HG02970 (cell line): ENCODE measurements at regions not wholly inside any gene's neighbourhood (a gene's known extent, or its start where the extent isn't known, plus 50 kb on each side); places are given as distances from the start of the nearest gene placed in this dataset.
"Not testable (repeated sequence)": the region's sequence is repeated elsewhere in the genome, so short reads cannot be mapped to it uniquely, and the experiment has no call there.

Experiments
- ATAC-seq: cut with Tn5 transposase; IDR thresholded peaks from one replicate; pipeline ENCODE4 v1.9.1; 2021; ENCODE audit warnings: mild to moderate bottlenecking, moderate library complexity, moderate number of reproducible peaks; ENCODE audit not compliant: unreplicated experiment, low FRiP score

DNA sequence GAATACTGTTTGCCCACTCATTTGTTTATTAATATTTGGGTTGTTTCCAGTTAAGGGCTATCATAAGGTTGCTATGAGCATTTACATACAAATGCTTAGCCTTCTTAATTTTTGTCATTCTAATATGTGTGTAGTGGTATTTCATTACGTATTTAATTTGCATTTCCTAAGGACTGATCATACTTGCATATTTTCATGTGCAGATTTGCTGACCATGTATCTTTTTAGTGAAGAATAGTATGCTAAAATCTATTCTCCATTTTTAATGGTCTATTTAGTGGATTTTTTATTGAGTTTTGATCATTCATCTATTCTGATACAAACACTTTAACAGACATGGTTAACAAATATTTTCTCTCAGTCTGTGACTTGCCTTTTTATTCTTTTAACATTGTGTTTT is 949.5 kb downstream of the RAB28 start:
- no peak for ATAC-seq

GRCh38 chr4:12519426-12519825 is 964.7 kb downstream of the RAB28 start:
- no peak for ATAC-seq

- no peak for ATAC-seq
Measured at GRCh38 chr4:12507868-12508481, 976.2 kb downstream of the RAB28 start.

GRCh38 chr4:12500409-12500808 is 983.7 kb downstream of the RAB28 start:
- ATAC-seq = no peak

GRCh38 chr4:12499693-12500092 is 984.4 kb downstream of the RAB28 start:
- ATAC-seq = no peak

- no peak for ATAC-seq
Measured at GRCh38 chr4:12495211-12495610, 988.9 kb downstream of the RAB28 start.

DNA sequence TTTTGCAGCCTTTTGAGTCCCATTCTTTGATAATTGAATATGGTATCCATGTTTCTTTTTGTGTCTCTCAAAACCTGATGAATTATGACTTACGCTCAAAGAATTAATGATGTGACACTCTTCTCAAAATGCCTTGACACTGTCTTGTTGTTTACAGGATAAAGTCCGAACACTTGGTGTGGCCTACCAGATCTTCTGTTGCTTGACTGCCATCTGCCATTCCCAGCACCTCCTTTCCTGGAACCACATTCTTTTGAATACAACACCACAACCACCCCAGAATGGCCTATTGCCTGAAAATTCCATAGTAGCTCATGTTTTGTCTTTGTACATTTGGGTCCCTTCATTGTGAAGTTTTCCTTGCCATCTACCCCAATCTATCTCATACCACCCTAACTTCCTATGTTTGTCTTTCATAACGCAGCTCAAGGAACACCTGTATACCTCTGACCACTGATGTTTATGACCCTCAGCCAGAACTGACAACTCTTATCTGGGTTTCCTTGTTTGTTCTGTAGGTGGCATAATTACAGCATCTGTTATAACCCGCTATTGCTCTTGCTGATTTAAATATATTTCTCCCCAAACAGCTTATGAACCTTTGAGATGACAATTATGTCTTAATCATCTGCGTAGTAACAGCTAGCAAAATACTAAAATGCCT is 991.3 kb downstream of the RAB28 start:
- no peak for ATAC-seq

GRCh38 chr4:12488672-12489071 is 995.5 kb downstream of the RAB28 start:
- no peak for ATAC-seq

GRCh38 chr4:12487000-12487399 is 997.1 kb downstream of the RAB28 start:
- ATAC-seq = no peak

DNA sequence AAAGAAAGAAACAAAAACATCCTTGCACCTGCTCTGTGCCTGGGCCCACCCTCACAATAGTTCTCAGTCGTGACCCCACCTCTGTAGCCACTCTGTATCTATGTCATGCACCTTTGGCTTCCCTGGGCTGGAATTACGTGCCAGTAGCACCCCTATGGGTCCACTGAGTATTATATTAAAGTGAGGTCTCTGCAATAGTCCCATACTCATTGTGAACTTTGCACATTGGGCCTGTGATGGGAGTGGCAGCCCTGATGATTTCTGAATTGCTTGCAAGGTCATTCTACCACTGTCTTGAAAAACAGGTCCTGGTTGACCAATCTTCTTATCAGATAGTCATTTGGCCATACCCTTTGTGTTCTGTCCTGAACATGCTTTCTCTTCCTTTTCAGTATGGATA is 1012.1 kb downstream of the RAB28 start:
- ATAC-seq = no peak

DNA sequence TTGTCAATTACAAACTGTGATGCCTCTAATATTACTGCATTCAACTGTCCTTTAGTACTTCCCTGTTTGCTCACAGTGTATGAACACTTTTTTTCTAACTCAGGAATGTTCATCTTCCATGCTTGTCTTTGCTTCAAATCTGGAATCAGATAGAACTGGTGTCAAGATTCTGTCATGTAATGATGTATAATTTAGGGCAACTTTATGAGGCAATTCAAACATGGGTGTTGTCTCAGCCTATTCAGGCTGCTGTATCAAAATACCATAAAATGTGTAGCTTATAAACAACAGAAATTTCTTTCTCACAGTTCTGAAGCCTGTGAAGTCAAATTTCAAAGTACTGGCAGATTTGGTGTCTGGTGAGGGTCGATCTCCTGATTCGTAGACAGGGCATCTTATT is 1012.9 kb downstream of the RAB28 start:
- no peak for ATAC-seq

DNA sequence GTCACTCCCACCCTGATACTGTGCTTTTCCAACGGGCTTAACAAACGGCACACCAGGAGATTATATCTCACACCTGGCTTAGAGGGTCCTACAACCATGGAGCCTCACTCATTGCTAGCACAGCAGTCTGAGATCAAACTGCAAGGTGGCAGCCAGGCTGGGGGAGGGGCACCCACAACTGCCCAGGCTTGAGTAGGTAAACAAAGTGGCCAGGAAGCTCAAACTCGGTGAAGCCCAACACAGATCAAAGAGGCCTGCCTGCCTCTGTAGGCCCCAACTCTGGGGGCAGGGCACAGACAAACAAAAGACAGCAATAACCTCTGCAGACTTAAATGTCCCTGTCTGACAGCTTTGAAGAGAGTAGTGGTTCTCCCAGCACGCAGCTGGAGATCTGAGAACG is 1022.6 kb downstream of the RAB28 start:
- not testable (repeated sequence) for ATAC-seq

GRCh38 chr4:12459126-12459525 is 1025.0 kb downstream of the RAB28 start:
- no peak for ATAC-seq

DNA sequence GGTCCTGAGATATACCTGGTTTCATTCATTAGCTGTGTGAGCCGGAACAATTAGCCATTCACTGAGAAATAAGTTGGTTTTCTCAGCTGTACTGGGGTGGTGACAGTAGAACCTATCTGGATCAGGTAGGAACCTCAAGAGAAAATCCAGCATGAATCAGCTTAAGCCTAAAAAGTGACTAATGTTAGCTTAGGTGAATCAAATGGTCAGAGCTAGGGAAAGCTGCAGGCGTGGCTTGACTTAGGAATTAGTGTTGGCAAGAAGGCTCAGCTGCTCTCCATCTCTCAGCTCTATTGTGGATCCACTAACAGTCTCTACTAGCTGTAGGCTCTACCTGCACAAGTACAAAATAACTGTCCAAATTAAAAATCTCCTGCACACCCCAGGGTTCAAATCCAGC is 1025.5 kb downstream of the RAB28 start:
- ATAC-seq = no peak

DNA sequence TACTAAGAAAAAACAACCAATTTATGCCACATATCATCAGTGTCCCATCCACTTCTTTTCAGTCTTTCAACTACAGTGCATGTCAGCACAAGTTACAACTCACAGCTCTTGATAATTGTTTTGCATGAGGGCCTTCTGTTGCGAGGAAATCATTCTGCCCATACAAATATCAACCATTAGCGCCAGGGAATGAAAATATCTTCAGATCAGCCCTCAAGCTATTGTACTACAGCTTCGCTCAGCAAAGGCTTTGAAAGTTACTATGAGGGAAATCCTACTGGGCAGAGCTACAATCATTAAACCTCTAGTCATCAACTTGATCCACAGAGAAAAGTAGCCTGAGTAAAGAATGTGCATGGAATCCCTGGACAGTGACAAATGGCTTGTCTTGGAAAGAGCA is 1023.6 kb upstream of the HS3ST1 start:
- ATAC-seq = no peak

GRCh38 chr4:12447451-12447850 is 1018.8 kb upstream of the HS3ST1 start:
- ATAC-seq = no peak

- ATAC-seq = no peak
Measured at GRCh38 chr4:12446657-12447185, 1018.0 kb upstream of the HS3ST1 start.

DNA sequence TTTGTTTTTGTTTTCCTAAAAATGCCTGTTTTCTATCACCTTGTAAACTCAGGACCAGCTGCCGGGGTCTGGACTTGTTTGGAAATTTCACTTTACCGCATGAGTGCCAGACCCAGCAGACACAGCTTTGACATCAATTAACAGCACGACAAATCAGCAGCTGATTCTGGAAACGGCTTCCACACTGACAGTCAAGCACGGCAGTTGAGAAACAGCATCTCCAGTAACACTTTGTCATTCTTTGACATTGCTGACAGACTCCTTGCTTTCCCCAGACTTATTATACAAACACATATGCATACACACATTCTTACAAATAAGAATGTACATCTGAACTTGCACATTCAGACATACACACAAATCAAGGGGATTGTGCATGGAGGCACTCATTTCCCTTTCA is 1017.6 kb upstream of the HS3ST1 start:
- ATAC-seq = no peak

DNA sequence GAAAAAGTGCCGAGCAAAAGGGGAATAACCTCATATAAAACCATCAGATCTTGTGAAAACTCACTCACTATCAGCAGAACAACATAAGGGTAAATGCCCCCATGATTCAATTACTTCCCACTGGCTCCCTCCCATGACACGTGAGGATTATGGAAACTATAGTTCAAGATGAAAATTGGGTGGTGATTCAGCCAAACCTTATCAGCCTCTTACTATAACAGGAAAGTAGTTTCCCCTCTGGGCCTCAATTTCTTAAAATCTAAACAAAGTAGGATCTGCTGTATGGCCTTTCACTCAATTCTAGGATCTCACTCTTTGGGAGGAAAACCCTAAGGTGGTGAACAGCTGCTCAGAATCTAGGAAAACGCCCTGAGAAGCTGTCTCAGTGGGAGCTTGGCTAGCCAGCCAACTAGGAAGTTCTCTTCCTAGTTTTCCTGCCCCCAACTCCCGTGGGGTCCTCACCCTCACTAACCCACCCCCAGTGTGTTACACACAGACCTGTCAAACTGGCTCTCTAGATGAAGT is 1017.1 kb upstream of the HS3ST1 start:
- no peak for ATAC-seq

GRCh38 chr4:12439633-12440305 is 1011.1 kb upstream of the HS3ST1 start:
- no peak for ATAC-seq

DNA sequence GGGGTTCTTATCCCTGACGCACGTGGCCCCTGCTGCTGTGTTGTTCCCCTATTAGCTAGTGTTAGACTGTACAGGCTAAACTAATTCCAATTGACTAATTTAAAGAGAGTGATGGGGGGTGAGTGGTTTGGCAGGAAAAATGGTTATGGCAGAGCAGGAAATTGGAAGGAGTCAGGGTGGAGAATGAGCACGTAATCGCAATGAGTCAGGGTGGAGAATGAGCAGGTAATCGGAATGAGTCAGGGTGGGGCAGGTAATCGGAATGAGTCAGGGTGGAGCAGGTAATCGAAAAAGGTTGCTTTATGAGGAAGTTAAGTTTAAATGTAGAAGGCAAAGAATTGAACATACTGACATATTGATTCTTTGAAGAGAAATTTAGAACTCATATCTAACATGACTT is 1002.6 kb upstream of the HS3ST1 start:
- ATAC-seq = not testable (repeated sequence)
